H1 (cell line): ENCODE measurements at regions not wholly inside any gene's neighbourhood (a gene's known extent, or its start where the extent isn't known, plus 50 kb on each side); places are given as distances from the start of the nearest gene placed in this dataset.
"Not testable (repeated sequence)": the region's sequence is repeated elsewhere in the genome, so short reads cannot be mapped to it uniquely, and the experiment has no call there.

Source experiments
- CTCF ChIA-PET: fragments of 300-600 bp; sonication (Branson Sonifier 250); formaldehyde crosslinking; loops from one replicate; lab custom pipeline; 2021; ENCODE audit not compliant: partially characterized antibody; lab: Charles Lee
- POLR2A ChIA-PET: fragments of 300-600 bp; sonication (Branson Sonifier 250); formaldehyde crosslinking; loops from one replicate; lab custom pipeline; 2021; ENCODE audit warnings: inconsistent platforms; ENCODE audit not compliant: partially characterized antibody; lab: Charles Lee
- DNase-seq, 2 experiments: peaks; one replicate each; pipeline versions ENCODE4 v3.0.0 to v3.0.0-alpha.2; 2010 to 2022; ENCODE audit warnings: low spot score in 2 of 2, low read depth in 1 of 2, mixed read lengths in 1 of 2
- FAIRE-seq: peaks from 2 replicates; lab custom pipeline; 2011; peaks lifted over from hg19 to GRCh38; lab: Jason Lieb, UNC
- H2AFZ ChIP-seq: 2 replicates; pipeline ENCODE4 v1.8.1; 2012; ENCODE audit warnings: low read length, inconsistent platforms
- H2AK5ac ChIP-seq: 2 replicates; pipeline ENCODE4 v1.6.1; 2013; ENCODE audit warnings: low read depth, low read length
- H2BK120ac ChIP-seq: replicated peaks from 2 replicates; pipeline ENCODE3; 2013; ENCODE audit warnings: low read depth, low read length, inconsistent platforms
- H2BK12ac ChIP-seq: 2 replicates; pipeline ENCODE4 v1.6.1; 2013; ENCODE audit warnings: low read depth, low read length
- H2BK15ac ChIP-seq: 2 replicates; pipeline ENCODE4 v1.6.1; 2013; ENCODE audit warnings: low read length
- H2BK20ac ChIP-seq: 2 replicates; pipeline ENCODE4 v1.6.1; 2013; ENCODE audit warnings: low read length
- H2BK5ac ChIP-seq: 2 replicates; pipeline ENCODE4 v1.6.1; 2013; ENCODE audit warnings: low read depth, low read length
- H3K14ac ChIP-seq: 2 replicates; pipeline ENCODE4 v1.6.1; 2013; ENCODE audit warnings: inconsistent platforms; ENCODE audit not compliant: insufficient read length
- H3K18ac ChIP-seq: 2 replicates; pipeline ENCODE4 v1.6.1; 2013; ENCODE audit warnings: low read length; ENCODE audit errors: extremely low read depth
- H3K23ac ChIP-seq: 2 replicates; pipeline ENCODE4 v1.6.1; 2013; ENCODE audit warnings: inconsistent platforms; ENCODE audit not compliant: insufficient read length
- H3K23me2 ChIP-seq: 2 replicates; pipeline ENCODE4 v1.6.1; 2013; ENCODE audit warnings: low read depth, low read length
- H3K27ac ChIP-seq: 2 replicates; pipeline ENCODE4 v1.6.1; 2011; ENCODE audit warnings: low read depth, low read length, inconsistent platforms
- H3K27me3 ChIP-seq, 4 experiments: replicated peaks in 1 of 4; 1 replicate in 1 of 4; 2 replicates in 3 of 4; pipeline versions ENCODE4 v1.6.1 to v1.8.1; 2011 to 2013; ENCODE audit warnings: low read length in 3 of 4, mild to moderate bottlenecking in 3 of 4, inconsistent platforms in 2 of 4, mixed read lengths in 2 of 4, moderate library complexity in 1 of 4; ENCODE audit not compliant: control insufficient read depth in 3 of 4, insufficient read depth in 3 of 4; ENCODE audit errors: extremely low read depth in 1 of 4
- H3K36me3 ChIP-seq, 4 experiments: 2 replicates each; pipeline versions ENCODE4 v1.6.1 to v1.8.1; 2011 to 2013; ENCODE audit warnings: mild to moderate bottlenecking in 4 of 4, low read length in 3 of 4, moderate library complexity in 2 of 4, control low read depth in 1 of 4, inconsistent platforms in 1 of 4; ENCODE audit not compliant: insufficient read depth in 4 of 4, control insufficient read depth in 2 of 4
- H3K4ac ChIP-seq: replicated peaks from 2 replicates; pipeline ENCODE3; 2013; ENCODE audit warnings: low read length, low read depth, mixed read lengths, inconsistent platforms; ENCODE audit not compliant: insufficient read length
- H3K4me1 ChIP-seq, 4 experiments: replicated peaks in 1 of 4; 1 replicate in 1 of 4; 2 replicates in 3 of 4; pipeline versions ENCODE4 v1.6.1 to v1.8.1; 2011 to 2013; ENCODE audit warnings: low read length in 3 of 4, inconsistent platforms in 2 of 4, mixed read lengths in 1 of 4; ENCODE audit not compliant: insufficient read depth in 4 of 4, control insufficient read depth in 3 of 4
- H3K4me2 ChIP-seq, 2 experiments: 2 replicates each; pipeline versions ENCODE4 v1.6.1 to v1.8.1; 2011 to 2013; ENCODE audit warnings: low read depth in 2 of 2, low read length in 2 of 2, control low read depth in 1 of 2, inconsistent platforms in 1 of 2, mild to moderate bottlenecking in 1 of 2; ENCODE audit not compliant: insufficient read depth in 1 of 2
- H3K4me3 ChIP-seq, 4 experiments: fragments of 200-600, 300-600 bp in 1 of 4; sonication (generic), shearing (Covaris generic), sonication (Bioruptor Twin) in 1 of 4; 2 replicates each; pipeline versions ENCODE4 v1.5.1 to v1.8.1; 2011 to 2016; ENCODE audit warnings: low read length in 4 of 4, low read depth in 3 of 4, control low read depth in 2 of 4, inconsistent platforms in 2 of 4, mild to moderate bottlenecking in 2 of 4, mixed read lengths in 1 of 4, moderate library complexity in 1 of 4; ENCODE audit not compliant: insufficient read depth in 2 of 4; ENCODE audit errors: extremely low read depth in 1 of 4
- H3K56ac ChIP-seq: replicated peaks from 2 replicates; pipeline ENCODE3; 2013; ENCODE audit warnings: low read depth, mild to moderate bottlenecking, mixed read lengths, low read length, inconsistent platforms; ENCODE audit not compliant: insufficient read length
- H3K79me1 ChIP-seq: 2 replicates; pipeline ENCODE4 v1.6.1; 2013; ENCODE audit warnings: low read depth, low read length, control low read depth
- H3K79me2 ChIP-seq, 2 experiments: 2 replicates each; pipeline versions ENCODE4 v1.6.1 to v1.8.1; 2012 to 2013; ENCODE audit warnings: low read length in 2 of 2, mild to moderate bottlenecking in 2 of 2, inconsistent platforms in 1 of 2; ENCODE audit not compliant: insufficient read depth in 2 of 2, control insufficient read depth in 1 of 2
- H3K9ac ChIP-seq, 4 experiments: replicated peaks in 1 of 4; 1 replicate in 1 of 4; 2 replicates in 3 of 4; pipeline versions ENCODE4 v1.6.1 to v1.8.1; 2011 to 2013; ENCODE audit warnings: low read depth in 3 of 4, low read length in 3 of 4, control low read depth in 2 of 4, mild to moderate bottlenecking in 2 of 4, moderate library complexity in 2 of 4, inconsistent platforms in 1 of 4; ENCODE audit errors: extremely low read depth in 1 of 4
- H3K9me3 ChIP-seq, 2 experiments: 2 replicates each; pipeline versions ENCODE4 v1.6.1 to v1.8.1; 2012 to 2013; ENCODE audit warnings: mild to moderate bottlenecking in 2 of 2, moderate library complexity in 2 of 2, control low read depth in 1 of 2, inconsistent platforms in 1 of 2, low read depth in 1 of 2, low read length in 1 of 2, mixed read lengths in 1 of 2; ENCODE audit not compliant: insufficient read depth in 2 of 2
- H4K20me1 ChIP-seq, 2 experiments: replicated peaks in 1 of 2; 2 replicates each; pipeline versions ENCODE3 to v1.8.1; 2011 to 2013; ENCODE audit warnings: inconsistent platforms in 2 of 2, low read length in 2 of 2, mild to moderate bottlenecking in 1 of 2; ENCODE audit not compliant: insufficient read depth in 2 of 2, control insufficient read depth in 1 of 2
- H4K5ac ChIP-seq: 2 replicates; pipeline ENCODE4 v1.6.1; 2013; ENCODE audit warnings: low read length, low read depth, mixed read lengths, inconsistent platforms; ENCODE audit not compliant: insufficient read length
- H4K8ac ChIP-seq: 2 replicates; pipeline ENCODE4 v1.8.0; 2013; ENCODE audit warnings: mild to moderate bottlenecking, moderate library complexity, low read length, inconsistent platforms; ENCODE audit not compliant: insufficient read depth; ENCODE audit errors: extremely low read depth
- H4K91ac ChIP-seq: replicated peaks from 2 replicates; pipeline ENCODE3; 2013; ENCODE audit warnings: low read length, mixed read lengths, inconsistent platforms; ENCODE audit not compliant: insufficient read length
- CEBPB ChIP-seq: IDR thresholded peaks from 2 replicates; pipeline ENCODE4 v1.6.1; 2012; ENCODE audit warnings: low read depth, low read length
- TEAD4 ChIP-seq: IDR thresholded peaks from 2 replicates; pipeline ENCODE4 v1.6.1; 2012; ENCODE audit warnings: low read depth, low read length, inconsistent platforms, mixed read lengths
- WGBS, 2 experiments: shearing (Covaris generic) in 1 of 2; methylation state at CpG; one replicate each; pipeline versions ENCODE4 v1.1.6 to v1.1.7; 2013 to 2015; ENCODE audit warnings: low lambda C conversion rate in 2 of 2, mixed read lengths in 2 of 2, inconsistent platforms in 1 of 2, low coverage in 1 of 2, missing lambda C conversion rate in 1 of 2; ENCODE audit not compliant: insufficient replicate concordance in 2 of 2, insufficient coverage in 1 of 2, insufficient read length in 1 of 2; ENCODE audit errors: extremely low coverage in 1 of 2, missing lambda C conversion rate in 1 of 2; 5-methylcytosine and 5-hydroxymethylcytosine counted together

- H2BK20ac ChIP-seq, H3K4me2 ChIP-seq, H3K79me1 ChIP-seq, H3K14ac ChIP-seq, H3K23me2 ChIP-seq, H3K4me1 ChIP-seq, H4K91ac ChIP-seq, H2BK120ac ChIP-seq, H4K8ac ChIP-seq, H2BK15ac ChIP-seq, H2BK5ac ChIP-seq, H2BK12ac ChIP-seq, H4K5ac ChIP-seq, CTCF ChIA-PET, H2AFZ ChIP-seq, H4K20me1 ChIP-seq, H3K36me3 ChIP-seq, H3K56ac ChIP-seq, H3K4me3 ChIP-seq, H3K27ac ChIP-seq, DNase-seq, POLR2A ChIA-PET, H2AK5ac ChIP-seq, H3K9me3 ChIP-seq, FAIRE-seq, H3K27me3 ChIP-seq, H3K4ac ChIP-seq, H3K79me2 ChIP-seq, H3K9ac ChIP-seq, H3K18ac ChIP-seq, H3K23ac ChIP-seq: not testable (repeated sequence)
- 0 out of 2 replicates have a peak, but pooled peaks have one; percentile 51 for TF ChIP-seq CEBPB
- peak; percentile 84 for TF ChIP-seq TEAD4
- 88% methylated on average over 11 of the region's 11 CpGs; no CpG with 5 or more reads in 1 of the 2 experiments for WGBS, 2 experiments
These were observed 83.6 kb upstream of the EXOC4 start for GRCh38 chr7:133169167-133169822.

- H3K79me1 ChIP-seq, H3K18ac ChIP-seq, H3K4me1 ChIP-seq, H3K79me2 ChIP-seq, H3K27ac ChIP-seq, H3K36me3 ChIP-seq, H4K8ac ChIP-seq, H3K27me3 ChIP-seq, H3K9ac ChIP-seq, H4K20me1 ChIP-seq, H2AK5ac ChIP-seq, H4K91ac ChIP-seq, H3K4me3 ChIP-seq, H3K4me2 ChIP-seq, H2AFZ ChIP-seq, H2BK5ac ChIP-seq, H3K23ac ChIP-seq, H2BK15ac ChIP-seq, H2BK120ac ChIP-seq, H2BK20ac ChIP-seq, H2BK12ac ChIP-seq, FAIRE-seq, H3K9me3 ChIP-seq, H3K4ac ChIP-seq, DNase-seq, H3K56ac ChIP-seq, H3K14ac ChIP-seq, CTCF ChIA-PET, H4K5ac ChIP-seq, H3K23me2 ChIP-seq, POLR2A ChIA-PET: not testable (repeated sequence)
- WGBS, 2 experiments: 97% methylated on average over 16 of the region's 24 CpGs; no CpG with 5 or more reads in 1 of the 2 experiments
These were observed 75.4 kb upstream of the EXOC4 start for GRCh38 chr7:133177476-133177875.
